T-cell (primary cell): ENCODE measurements at regions not wholly inside any gene's neighbourhood (a gene's known extent, or its start where the extent isn't known, plus 50 kb on each side); places are given as distances from the start of the nearest gene placed in this dataset.

Source experiments
- ATAC-seq, 4 experiments: fragments of 200-7000 bp in 3 of 4; fragments of 150-1000 bp in 1 of 4; cut with Tn5 transposase; replicated peaks in 1 of 4; 1 replicate in 3 of 4; 2 replicates in 1 of 4; pipeline ENCODE4 v1.10.0; 2021; ENCODE audit warnings: moderate library complexity in 3 of 4, mild to moderate bottlenecking in 2 of 4, moderate number of reproducible peaks in 1 of 4
- CTCF ChIA-PET, 2 donors: fragments of 300-600 bp; sonication (Branson Sonifier 250); formaldehyde crosslinking; loops; one replicate each; lab custom pipeline; 2022; ENCODE audit warnings: antibody characterized with exemption in 2 of 2; lab: Charles Lee
- POLR2A ChIA-PET, 2 donors: fragments of 300-600 bp; sonication (Branson Sonifier 250); formaldehyde crosslinking; loops; one replicate each; lab custom pipeline; 2022; ENCODE audit warnings: antibody characterized with exemption in 2 of 2; lab: Charles Lee
- DNase-seq, 35 experiments: peaks; one replicate each; pipeline versions ENCODE4 v3.0.0 to v3.0.0-alpha.2; 2013 to 2023
- H3K27ac ChIP-seq: one replicate; pipeline ENCODE4 v1.5.1; 2013; ENCODE audit warnings: low read length
- H3K27me3 ChIP-seq, 2 experiments: replicated peaks in 1 of 2; 1 replicate in 1 of 2; 2 replicates in 1 of 2; pipeline versions ENCODE4 v1.6.1 to v1.7.0; 2013; ENCODE audit warnings: low read length in 1 of 2, mixed read lengths in 1 of 2; ENCODE audit not compliant: control insufficient read depth in 2 of 2, insufficient read depth in 2 of 2; ENCODE audit errors: extremely low read depth in 1 of 2
- H3K36me3 ChIP-seq, 2 donors: 1 replicate in 1 of 2; 2 replicates in 1 of 2; pipeline versions ENCODE4 v1.6.1 to v1.7.0; 2013; ENCODE audit warnings: low read length in 1 of 2; ENCODE audit not compliant: control insufficient read depth in 2 of 2, insufficient read depth in 1 of 2; ENCODE audit errors: extremely low read depth in 1 of 2
- H3K4me1 ChIP-seq, 2 experiments: 1 replicate in 1 of 2; 2 replicates in 1 of 2; pipeline versions ENCODE4 v1.6.1 to v1.7.0; 2013; ENCODE audit warnings: low read length in 2 of 2, mixed read lengths in 1 of 2; ENCODE audit not compliant: insufficient read depth in 2 of 2, control insufficient read depth in 1 of 2; ENCODE audit errors: extremely low read depth in 1 of 2
- H3K4me3 ChIP-seq, 2 donors: 1 replicate in 1 of 2; 2 replicates in 1 of 2; pipeline versions ENCODE4 v1.5.1 to v1.7.0; 2013; ENCODE audit warnings: mild to moderate bottlenecking in 2 of 2, low read length in 1 of 2, moderate library complexity in 1 of 2; ENCODE audit not compliant: control insufficient read depth in 1 of 2; ENCODE audit errors: extremely low read depth in 1 of 2
- H3K9me3 ChIP-seq: 2 replicates; pipeline ENCODE4 v1.7.0; 2013
- H3K27ac Mint-ChIP-seq, 2 donors: one replicate each; pipeline ENCODE4 v1.8.0; 2020 to 2021; ENCODE audit warnings: mild to moderate bottlenecking in 2 of 2, mixed read lengths in 2 of 2
- H3K27me3 Mint-ChIP-seq, 2 donors: one replicate each; pipeline ENCODE4 v1.8.0; 2021 to 2022; ENCODE audit warnings: mixed read lengths in 2 of 2
- H3K36me3 Mint-ChIP-seq: one replicate; pipeline ENCODE4 v1.8.0; 2021; ENCODE audit warnings: mixed read lengths
- H3K4me1 Mint-ChIP-seq, 3 donors: one replicate each; pipeline ENCODE4 v1.8.0; 2020 to 2022; ENCODE audit warnings: mixed read lengths in 3 of 3, mild to moderate bottlenecking in 1 of 3
- H3K4me3 Mint-ChIP-seq, 3 donors: one replicate each; pipeline ENCODE4 v1.8.0; 2020 to 2022; ENCODE audit warnings: mild to moderate bottlenecking in 3 of 3, mixed read lengths in 3 of 3, moderate library complexity in 3 of 3
- H3K9me3 Mint-ChIP-seq, 3 donors: one replicate each; pipeline ENCODE4 v1.8.0; 2020 to 2022; ENCODE audit warnings: mixed read lengths in 3 of 3
- WGBS: methylation state at CpG from one replicate; pipeline ENCODE4 v1.1.5; 2013; ENCODE audit warnings: missing lambda C conversion rate; ENCODE audit not compliant: insufficient coverage; 5-methylcytosine and 5-hydroxymethylcytosine counted together

- no peaks in the 10 kb centered on the region for H3K36me3 ChIP-seq
- peaks cover 16% of the 10 kb centered on the region in 2 donors for H3K27me3 Mint-ChIP-seq
- ChIA-PET CTCF (no interaction called here), POLR2A (interaction anchor here in 1 of 2 donors (0.6 kb wide), 1 partner anchor 78 kb away, joined by 4 read pairs; no protein-coding TSS in a partner anchor)
- H3K27ac ChIP-seq: no peak overlapping the region
- H3K4me3 ChIP-seq: no peak overlapping the region
- H3K4me3 Mint-ChIP-seq: no peak overlapping the region
- no peaks in the 10 kb centered on the region for H3K36me3 Mint-ChIP-seq
- no peak overlapping the region for H3K27ac Mint-ChIP-seq
- H3K4me1 Mint-ChIP-seq: no peaks in the 10 kb centered on the region
- peaks cover 2 to 3% of the 10 kb centered on the region in 2 experiments for H3K27me3 ChIP-seq
- H3K9me3 Mint-ChIP-seq: no peaks in the 10 kb centered on the region
- H3K9me3 ChIP-seq: no peaks in the 10 kb centered on the region
- ATAC-seq: no peak
- WGBS: 86% methylated on average over 6 of the region's 14 CpGs
- DNase-seq: no peak
- no peaks in the 10 kb centered on the region for H3K4me1 ChIP-seq
Observed at GRCh38 chr10:117885206-117885829, 161.4 kb downstream of the RAB11FIP2 start.

GRCh38 chr10:117886766-117887165, 160.0 kb downstream of the RAB11FIP2 start:
- ChIA-PET POLR2A (no interaction called here), CTCF (no interaction called here)
- ATAC-seq (no peak), DNase-seq (no peak)
- H3K27ac ChIP-seq: no peak overlapping the region
- H3K27me3 ChIP-seq: peaks cover 0 to 7% of the 10 kb centered on the region in 2 experiments
- H3K9me3 ChIP-seq: no peaks in the 10 kb centered on the region
- Mint-ChIP-seq H3K27me3 (peaks cover 7 to 17% of the 10 kb centered on the region in 2 donors), H3K36me3 (no peaks in the 10 kb centered on the region), H3K4me3 (no peak overlapping the region), H3K27ac (no peak overlapping the region), H3K9me3 (no peaks in the 10 kb centered on the region), H3K4me1 (no peaks in the 10 kb centered on the region)
- no peak overlapping the region for H3K4me3 ChIP-seq
- H3K4me1 ChIP-seq: no peaks in the 10 kb centered on the region
- 74% methylated on average over 2 of the region's 7 CpGs for WGBS
- H3K36me3 ChIP-seq: no peaks in the 10 kb centered on the region

DNA sequence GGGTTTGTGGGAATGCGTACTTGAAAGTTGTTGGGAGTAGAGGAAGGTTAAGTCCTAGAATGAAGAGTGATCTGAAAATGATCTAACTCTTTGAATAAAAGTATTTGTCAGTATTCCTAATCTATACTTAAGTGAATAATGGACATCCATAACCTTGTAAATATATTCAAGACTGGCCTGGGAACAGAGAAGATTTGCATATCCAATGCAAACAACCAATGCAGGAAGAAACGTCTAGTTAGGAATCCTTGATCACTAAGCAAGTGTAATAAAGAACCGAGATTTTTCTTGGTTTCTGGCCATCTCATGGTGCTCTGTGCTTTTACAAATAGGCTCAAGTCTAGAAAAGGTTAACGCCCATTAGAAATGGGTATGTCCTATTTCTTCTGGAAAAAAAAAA, 157.1 kb downstream of the RAB11FIP2 start:
- Mint-ChIP-seq H3K27ac (no peak overlapping the region), H3K4me1 (peaks cover 3 to 7% (median 3%) of the 10 kb centered on the region in 3 donors), H3K36me3 (no peaks in the 10 kb centered on the region), H3K4me3 (no peak overlapping the region), H3K9me3 (no peaks in the 10 kb centered on the region), H3K27me3 (peaks cover 13 to 16% of the 10 kb centered on the region in 2 donors)
- peaks cover 0 to 7% of the 10 kb centered on the region in 2 experiments for H3K27me3 ChIP-seq
- H3K9me3 ChIP-seq: no peaks in the 10 kb centered on the region
- H3K4me1 ChIP-seq: no peaks in the 10 kb centered on the region
- H3K36me3 ChIP-seq: no peaks in the 10 kb centered on the region
- ChIA-PET POLR2A (no interaction called here), CTCF (no interaction called here)
- 83% methylated on average over 2 of the region's 4 CpGs for WGBS
- no peak overlapping the region for H3K4me3 ChIP-seq
- DNase-seq (no peak), ATAC-seq (no peak)
- H3K27ac ChIP-seq: no peak overlapping the region

GRCh38 chr10:117892681-117893220, 154.0 kb downstream of the RAB11FIP2 start:
- H3K4me1 ChIP-seq: no peaks in the 10 kb centered on the region
- Mint-ChIP-seq H3K27ac (no peak overlapping the region), H3K27me3 (peaks cover 12% of the 10 kb centered on the region in 2 donors), H3K9me3 (peaks cover 3 to 8% (median 7%) of the 10 kb centered on the region in 3 donors), H3K4me3 (no peak overlapping the region), H3K36me3 (no peaks in the 10 kb centered on the region), H3K4me1 (peaks cover 3 to 7% (median 3%) of the 10 kb centered on the region in 3 donors)
- no peaks in the 10 kb centered on the region for H3K36me3 ChIP-seq
- CTCF ChIA-PET: no interaction called here
- WGBS: no CpG with 5 or more reads among the region's 2 CpGs
- POLR2A ChIA-PET: no interaction called here
- H3K27ac ChIP-seq: no peak overlapping the region
- no peak overlapping the region for H3K4me3 ChIP-seq
- H3K9me3 ChIP-seq: no peaks in the 10 kb centered on the region
- DNase-seq (no peak), ATAC-seq (no peak)
- H3K27me3 ChIP-seq: peaks cover 0 to 4% of the 10 kb centered on the region in 2 experiments

DNA sequence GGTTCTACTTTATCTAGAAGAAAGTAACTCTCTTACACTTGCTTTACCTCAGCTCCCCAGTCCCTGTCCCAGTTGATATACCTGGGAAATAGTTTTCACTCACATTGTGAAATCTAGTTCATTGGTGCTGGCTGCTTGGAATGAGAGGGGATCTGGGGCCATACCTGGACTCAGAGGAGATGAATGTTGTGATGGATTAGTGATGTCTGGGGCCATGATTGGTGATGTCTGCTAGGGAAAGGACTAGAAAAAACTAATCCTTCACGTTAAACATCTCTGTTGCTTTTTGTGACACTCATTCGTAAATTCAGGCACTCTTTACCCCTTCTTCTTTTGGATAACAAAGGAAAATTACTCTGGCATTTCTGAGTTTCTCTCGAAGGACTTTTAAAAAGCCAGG, 152.4 kb downstream of the RAB11FIP2 start:
- Mint-ChIP-seq H3K36me3 (no peaks in the 10 kb centered on the region), H3K27ac (no peak overlapping the region), H3K27me3 (peaks cover 12 to 13% of the 10 kb centered on the region in 2 donors), H3K4me1 (peaks cover 3 to 7% (median 3%) of the 10 kb centered on the region in 3 donors), H3K9me3 (peaks cover 3 to 8% (median 7%) of the 10 kb centered on the region in 3 donors), H3K4me3 (no peak overlapping the region)
- WGBS: no CpG with 5 or more reads among the region's 3 CpGs
- DNase-seq (no peak), ATAC-seq (no peak)
- H3K27me3 ChIP-seq: peaks cover 0 to 4% of the 10 kb centered on the region in 2 experiments
- H3K9me3 ChIP-seq: no peaks in the 10 kb centered on the region
- H3K27ac ChIP-seq: no peak overlapping the region
- H3K4me1 ChIP-seq: no peaks in the 10 kb centered on the region
- ChIA-PET POLR2A (no interaction called here), CTCF (no interaction called here)
- no peak overlapping the region for H3K4me3 ChIP-seq
- H3K36me3 ChIP-seq: no peaks in the 10 kb centered on the region

DNA sequence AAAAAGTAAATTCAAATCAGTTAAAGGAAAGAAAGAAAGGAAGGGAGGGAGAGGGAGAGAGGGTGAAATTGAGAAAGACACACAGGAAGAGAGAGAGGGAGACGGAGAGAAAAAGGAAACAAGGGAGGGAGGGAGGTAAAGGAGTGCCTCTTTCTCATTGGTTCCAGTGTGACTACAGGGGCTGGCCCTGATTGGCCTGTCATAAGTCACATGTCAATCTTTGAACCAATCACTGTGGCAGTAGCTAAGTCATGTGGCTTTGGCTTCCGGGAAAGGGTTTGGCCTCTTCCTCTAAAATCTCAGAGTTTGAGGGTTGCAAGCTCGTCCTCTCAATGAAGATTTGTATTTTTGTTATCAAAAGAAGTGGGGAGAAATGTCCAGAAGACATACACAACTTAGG, 150.2 kb downstream of the RAB11FIP2 start:
- no peaks in the 10 kb centered on the region for H3K36me3 Mint-ChIP-seq
- no peak overlapping the region for H3K4me3 ChIP-seq
- peaks cover 3 to 7% (median 3%) of the 10 kb centered on the region in 3 donors for H3K4me1 Mint-ChIP-seq
- no peak overlapping the region for H3K27ac ChIP-seq
- no peak overlapping the region for H3K27ac Mint-ChIP-seq
- no peaks in the 10 kb centered on the region for H3K36me3 ChIP-seq
- DNase-seq (no peak), ATAC-seq (no peak)
- peaks cover 3 to 8% (median 7%) of the 10 kb centered on the region in 3 donors for H3K9me3 Mint-ChIP-seq
- no peaks in the 10 kb centered on the region for H3K4me1 ChIP-seq
- peaks cover 10 to 18% of the 10 kb centered on the region in 2 donors for H3K27me3 Mint-ChIP-seq
- WGBS: no CpG with 5 or more reads among the region's 3 CpGs
- ChIA-PET POLR2A (no interaction called here), CTCF (no interaction called here)
- H3K4me3 Mint-ChIP-seq: no peak overlapping the region
- no peaks in the 10 kb centered on the region for H3K27me3 ChIP-seq
- no peaks in the 10 kb centered on the region for H3K9me3 ChIP-seq
